ENCODE measurements at regions not wholly inside any gene's neighbourhood (a gene's known extent, or its start where the extent isn't known, plus 50 kb on each side); places are given as distances from the start of the nearest gene placed in this dataset.

DNA sequence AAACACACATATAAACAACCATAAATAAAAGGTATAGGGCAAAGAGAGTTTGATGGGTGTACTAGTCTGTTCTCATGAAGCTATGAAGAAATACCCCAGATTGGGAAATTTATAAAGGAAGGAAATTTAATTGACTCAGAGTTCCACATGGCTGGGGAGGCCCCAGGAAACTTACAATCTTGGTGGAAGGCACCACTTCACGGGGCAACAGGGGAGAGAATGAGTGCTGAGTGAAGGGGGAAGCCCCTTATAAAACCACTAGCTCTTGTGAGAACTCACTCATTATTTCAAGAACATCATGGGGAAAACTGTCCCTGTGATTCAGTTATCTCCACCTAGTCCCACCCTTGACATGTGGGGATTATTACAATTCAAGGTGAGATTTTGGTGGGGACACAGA is 385.9 kb upstream of the ANO5 start:
- ATAC-seq (no peak), DNase-seq (ENCODE audit: low spot score) (no peak)
- intact Hi-C loops (cut with DNase I): no loop called here

DNA sequence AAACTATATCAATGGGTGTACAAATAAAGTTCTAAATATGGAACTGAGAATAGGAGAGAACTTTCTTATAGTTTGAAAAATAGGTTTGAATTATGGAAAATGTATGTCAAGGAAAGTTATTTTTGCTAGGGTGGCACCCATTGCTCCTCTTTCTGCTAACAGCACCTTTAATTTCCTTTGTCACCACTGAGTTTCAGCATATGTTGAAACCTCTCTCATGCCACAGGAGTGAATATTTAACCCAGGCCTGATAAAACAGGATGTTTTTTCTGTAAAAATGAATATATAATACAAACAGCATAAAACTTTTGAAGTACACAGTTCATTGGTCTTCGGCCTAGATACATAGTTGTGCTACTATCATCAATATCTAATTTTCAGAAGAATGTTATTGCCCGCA is 385.5 kb upstream of the ANO5 start:
- DNase-seq (ENCODE audit: low spot score): no peak
- intact Hi-C loops (cut with DNase I): no loop called here
- ATAC-seq: no peak

DNA sequence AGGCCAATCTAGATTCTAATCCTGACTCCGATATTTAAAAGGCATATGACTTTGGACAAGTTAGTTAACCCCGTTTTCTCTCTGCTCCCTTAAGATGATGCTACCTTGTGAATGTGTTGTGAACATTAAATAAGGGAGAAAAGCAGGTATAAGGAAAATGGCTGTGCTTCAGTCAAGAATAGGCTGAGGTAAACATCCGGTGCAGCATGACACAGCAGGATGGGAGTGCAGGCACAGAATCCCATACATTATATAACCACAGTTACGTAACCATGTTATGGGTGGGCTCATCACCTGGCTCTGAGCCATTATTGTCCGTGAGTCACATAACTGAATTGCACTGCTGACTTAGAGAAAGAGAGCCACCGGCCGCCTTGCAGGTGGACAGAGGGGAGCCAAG is 382.2 kb upstream of the ANO5 start:
- intact Hi-C loops (cut with DNase I): no loop called here
- ATAC-seq: no peak

DNA sequence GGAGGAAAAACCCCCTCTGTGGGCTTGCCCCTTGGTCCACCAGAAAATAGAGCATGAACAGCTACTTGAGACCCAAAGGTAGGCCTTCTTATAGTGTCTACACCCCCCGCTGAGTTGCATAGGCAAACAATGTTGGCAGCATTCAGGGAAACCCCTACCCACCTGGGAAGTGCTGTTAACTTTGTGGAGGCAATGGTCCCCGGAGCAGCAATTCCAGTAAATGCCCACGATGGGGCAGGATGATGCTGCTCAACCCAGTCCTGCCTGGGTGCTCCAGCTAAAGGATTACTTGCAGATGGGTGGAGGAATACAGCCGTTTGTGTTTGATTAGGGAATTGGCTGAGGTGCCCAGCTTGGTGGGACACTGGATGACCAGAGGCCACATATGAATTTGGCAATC is 381.3 kb upstream of the ANO5 start:
- no peak for DNase-seq (ENCODE audit: low spot score)
- intact Hi-C loops (cut with DNase I): no loop called here

More for the DNA sequence above, 382.2 kb upstream of the ANO5 start:
- DNase-seq (ENCODE audit: low spot score): no peak

DNA sequence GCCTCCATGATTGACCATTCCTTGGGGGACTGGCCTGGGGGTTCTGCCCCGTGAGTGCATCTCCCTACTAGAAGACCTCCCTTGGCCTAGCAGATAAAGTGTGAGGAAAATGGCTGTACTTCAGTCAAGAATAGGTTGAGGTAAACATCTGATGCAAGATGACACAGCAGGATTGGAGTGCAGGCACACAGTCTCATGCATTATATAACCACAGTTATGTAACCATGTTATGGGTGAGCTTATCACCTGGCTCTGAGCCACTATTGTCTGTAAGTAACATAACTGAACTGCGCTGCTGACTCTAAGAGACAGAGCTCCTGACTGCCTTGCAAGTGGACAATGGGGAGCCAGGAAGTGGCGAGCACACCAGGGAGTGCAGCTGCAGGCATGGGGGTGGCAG is 378.7 kb upstream of the ANO5 start:
- ATAC-seq (no peak), DNase-seq (ENCODE audit: low spot score) (no peak)
- intact Hi-C loops (cut with DNase I): no loop called here

More for the DNA sequence above, 381.3 kb upstream of the ANO5 start:
- no peak for ATAC-seq

DNA sequence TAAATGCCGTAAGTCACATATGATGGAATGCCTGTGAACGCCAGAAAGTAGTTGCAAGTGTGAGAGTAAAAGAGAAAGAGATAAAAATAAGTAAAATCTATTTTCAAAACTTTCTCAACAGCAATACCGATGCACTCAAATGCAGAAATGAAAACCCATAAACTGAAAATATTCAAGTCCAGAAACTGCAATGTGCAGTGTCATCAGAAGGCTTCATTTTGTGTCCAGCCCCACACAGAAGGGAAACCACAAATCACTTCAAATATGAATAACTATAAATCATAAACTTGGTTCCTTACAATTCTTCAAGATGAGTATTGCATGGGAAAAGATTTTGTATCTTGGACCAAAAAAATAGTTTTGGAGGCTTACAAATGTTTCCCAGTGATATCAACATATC is 375.2 kb upstream of the ANO5 start:
- ATAC-seq (no peak), DNase-seq (ENCODE audit: low spot score) (no peak)
- intact Hi-C loops (cut with DNase I): no loop called here

DNA sequence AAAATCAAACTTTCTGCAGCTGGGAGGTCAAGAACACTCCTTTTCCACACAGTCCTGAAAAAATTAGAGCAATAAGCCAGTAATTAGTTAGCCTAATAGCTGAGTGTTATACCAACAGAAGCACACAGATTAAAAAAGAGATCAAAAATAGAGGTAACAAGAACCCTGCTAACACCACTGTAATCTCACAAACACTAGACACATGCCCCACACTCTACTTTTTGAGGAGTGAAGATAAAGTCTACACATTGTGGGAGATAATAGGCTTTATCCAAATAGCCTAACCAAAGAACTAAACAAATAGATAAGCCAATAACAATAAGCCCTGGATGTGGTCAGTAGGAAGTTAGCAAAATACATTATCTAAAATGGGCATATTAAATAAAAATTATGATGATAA is 372.7 kb upstream of the ANO5 start:
- intact Hi-C loops (cut with DNase I): no loop called here
- ATAC-seq (no peak), DNase-seq (ENCODE audit: low spot score) (no peak)

DNA sequence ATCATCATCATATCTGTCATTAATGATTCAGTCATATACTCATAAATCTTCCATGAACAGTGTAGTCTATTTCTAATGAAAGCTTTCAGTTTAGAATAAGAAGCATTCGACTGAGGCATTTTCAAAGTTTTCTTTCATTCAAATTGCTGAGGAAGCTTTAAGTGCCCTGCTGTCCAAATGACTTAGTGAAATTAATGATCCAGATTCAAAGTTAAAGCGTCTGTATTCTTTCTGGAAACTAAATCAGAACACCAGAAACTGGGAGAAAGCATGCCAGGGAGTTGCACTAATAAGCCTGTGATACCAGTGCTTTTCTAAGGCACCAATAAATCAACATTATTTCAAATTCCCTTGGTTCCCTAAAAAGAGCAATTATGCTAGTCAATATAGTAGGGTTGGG is 367.8 kb upstream of the ANO5 start:
- ATAC-seq (no peak), DNase-seq (ENCODE audit: low spot score) (no peak)
- intact Hi-C loops (cut with DNase I): no loop called here

DNA sequence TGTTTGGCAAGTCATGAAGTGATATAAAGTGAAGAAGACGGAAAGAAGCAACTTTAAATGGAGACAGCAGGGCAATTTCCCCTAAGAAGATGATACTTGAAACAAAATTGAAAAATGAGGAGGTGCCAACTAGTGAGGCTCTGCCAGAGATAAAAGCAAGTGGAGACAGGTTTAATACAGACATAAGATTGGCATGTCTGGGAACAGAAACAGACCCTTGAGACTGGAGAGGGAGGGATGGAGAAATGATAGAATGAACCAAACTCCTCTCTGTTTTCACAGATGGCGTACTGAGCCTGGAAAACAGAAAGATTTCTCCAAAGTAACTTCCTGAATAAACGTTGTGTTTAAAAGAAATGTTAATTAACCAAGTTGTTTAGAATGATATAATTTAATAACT is 354.5 kb upstream of the ANO5 start:
- intact Hi-C loops (cut with DNase I): no loop called here
- no peak for ATAC-seq
- DNase-seq (ENCODE audit: low spot score): no peak

DNA sequence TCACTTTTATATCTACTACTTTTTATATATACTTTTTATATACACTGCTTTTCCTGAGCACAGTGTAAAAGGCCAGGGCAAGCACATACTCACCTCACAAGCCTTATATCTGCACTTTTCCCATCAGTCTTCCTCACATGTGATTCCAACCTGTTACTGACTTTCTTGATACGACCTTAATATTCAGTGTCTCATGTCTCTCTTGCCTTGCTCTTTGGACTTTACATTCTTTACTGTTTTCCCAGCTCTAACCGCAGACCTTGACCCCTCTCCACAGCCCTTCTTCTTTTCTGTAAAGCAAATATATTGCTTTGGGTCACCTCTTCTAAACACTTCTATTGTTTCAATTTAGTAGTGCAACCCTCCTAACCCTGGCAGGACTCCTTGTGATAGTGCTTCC is 353.1 kb upstream of the ANO5 start:
- no peak for DNase-seq (ENCODE audit: low spot score)
- ATAC-seq: no peak
- intact Hi-C loops (cut with DNase I): no loop called here

DNA sequence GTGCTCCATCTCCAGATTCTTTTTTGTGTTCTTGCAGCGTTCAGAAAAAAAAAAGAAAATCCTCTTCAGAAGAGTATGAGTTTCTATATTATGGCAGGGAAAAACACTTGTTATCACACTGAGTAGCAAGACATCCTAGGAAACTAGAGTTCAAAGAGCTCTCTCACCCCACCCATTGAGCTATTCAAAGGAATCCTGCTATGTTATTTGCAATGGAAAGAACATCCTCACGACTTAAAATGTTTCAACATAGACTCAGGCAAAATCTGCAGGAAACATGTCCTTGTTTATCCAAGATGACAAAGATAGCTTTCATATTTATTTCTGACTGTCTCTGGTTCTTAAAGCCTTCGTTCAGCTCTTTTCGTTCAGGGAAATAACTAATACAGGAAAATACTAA is 331.6 kb upstream of the ANO5 start:
- no peak for ATAC-seq
- DNase-seq (ENCODE audit: low spot score): no peak
- intact Hi-C loops (cut with DNase I): no loop called here

DNA sequence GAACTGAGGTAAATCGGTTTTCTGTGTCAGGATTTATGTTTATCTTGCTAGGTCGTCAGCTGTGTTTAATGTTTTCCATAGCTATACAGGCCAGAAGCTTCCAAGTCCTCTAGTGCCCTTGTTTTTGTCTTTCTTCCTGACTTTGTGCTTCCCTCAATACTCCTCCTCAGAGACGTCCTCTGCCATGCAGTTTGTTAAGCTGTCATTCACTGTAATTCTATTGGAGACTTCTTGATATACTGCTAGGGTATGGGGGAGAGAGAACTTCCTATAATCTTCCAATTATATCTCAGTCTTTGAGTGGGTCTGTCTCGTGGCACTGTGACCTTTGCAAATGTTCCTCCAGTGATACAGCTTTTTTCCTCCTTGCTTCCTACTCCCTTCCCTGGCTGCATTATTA is 327.3 kb upstream of the ANO5 start:
- ATAC-seq: no peak
- no peak for DNase-seq (ENCODE audit: low spot score)
- intact Hi-C loops (cut with DNase I): no loop called here

DNA sequence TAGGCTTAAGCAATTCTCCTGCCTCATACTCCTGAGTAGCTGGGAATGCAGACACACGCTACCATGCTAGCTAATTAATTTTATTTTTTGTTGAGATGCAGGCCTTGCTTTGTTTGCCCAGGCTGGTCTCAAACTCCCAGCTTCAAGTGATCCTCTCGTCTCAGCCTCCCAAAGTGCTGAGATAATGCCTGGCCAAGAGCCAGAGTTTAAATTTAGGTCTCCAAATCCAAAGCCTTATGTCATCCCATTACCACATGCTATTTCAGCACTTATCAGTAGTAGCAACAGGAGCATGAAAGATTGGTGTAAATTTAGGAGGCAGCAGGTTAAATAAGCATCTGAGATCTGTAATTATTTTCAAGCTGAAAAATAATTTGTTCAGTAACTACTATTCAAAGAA is 326.1 kb upstream of the ANO5 start:
- intact Hi-C loops (cut with DNase I): no loop called here
- ATAC-seq: no peak
- no peak for DNase-seq (ENCODE audit: low spot score)

DNA sequence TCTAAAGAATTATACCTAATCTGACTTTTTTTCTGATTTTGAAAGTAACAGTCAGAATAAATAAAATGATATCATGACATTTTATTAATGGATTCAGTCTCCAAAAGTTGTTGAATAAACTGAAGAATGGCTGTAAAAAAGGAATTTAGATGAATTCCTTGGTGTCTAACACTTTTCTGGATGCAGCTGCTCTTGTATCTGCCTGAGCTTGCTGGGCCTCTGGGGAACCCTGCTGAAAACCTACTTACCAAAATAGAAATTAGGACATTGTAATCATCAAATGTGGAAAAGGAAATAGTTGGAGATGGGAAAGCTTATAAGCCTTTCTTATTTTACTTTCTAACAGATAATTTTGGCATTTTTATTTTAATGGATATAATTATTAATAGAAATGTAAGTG is 315.7 kb upstream of the ANO5 start:
- intact Hi-C loops (cut with DNase I): no loop called here
- DNase-seq (ENCODE audit: low spot score): no peak
- no peak for ATAC-seq

DNA sequence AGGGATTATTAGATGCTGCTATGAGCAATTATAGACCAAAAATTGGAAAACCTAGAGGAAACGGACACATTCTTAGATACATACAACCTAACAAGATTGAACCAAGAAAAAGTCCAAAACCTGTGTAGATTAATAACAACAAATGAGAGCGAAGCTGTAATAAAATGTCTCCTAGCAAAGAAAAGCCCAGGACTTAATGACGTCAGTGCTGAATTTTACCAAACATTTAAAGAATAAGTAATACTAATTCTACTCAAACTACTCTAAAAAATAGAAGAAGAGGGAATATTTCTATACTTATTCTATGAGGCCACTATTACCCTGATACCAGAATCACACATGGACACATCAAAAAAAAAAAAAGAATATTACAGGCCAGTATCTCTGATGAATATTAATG is 309.5 kb upstream of the ANO5 start:
- intact Hi-C loops (cut with DNase I): no loop called here
- ATAC-seq (no peak), DNase-seq (ENCODE audit: low spot score) (no peak)

DNA sequence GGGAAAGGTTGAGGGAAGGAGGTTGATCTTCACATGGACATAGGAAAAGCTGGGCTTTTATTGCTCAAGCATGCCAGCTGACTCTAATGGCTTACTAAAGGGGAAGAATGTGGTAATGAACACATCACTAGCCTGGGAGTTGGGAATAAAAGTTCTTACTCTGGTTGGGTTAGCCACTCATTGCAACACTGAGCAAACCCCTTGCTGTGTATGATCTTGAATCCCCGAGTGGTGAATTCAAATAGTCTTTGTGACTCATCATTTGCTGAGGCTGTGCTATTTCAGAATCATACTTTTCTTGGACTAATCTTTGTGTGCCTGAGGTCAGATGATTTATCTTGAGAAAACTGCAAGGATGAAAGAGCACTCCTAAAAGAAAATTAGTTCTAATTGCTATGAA is 304.1 kb upstream of the ANO5 start:
- DNase-seq (ENCODE audit: low spot score): no peak
- intact Hi-C loops (cut with DNase I): no loop called here
- peak; percentile 97 for ATAC-seq

DNA sequence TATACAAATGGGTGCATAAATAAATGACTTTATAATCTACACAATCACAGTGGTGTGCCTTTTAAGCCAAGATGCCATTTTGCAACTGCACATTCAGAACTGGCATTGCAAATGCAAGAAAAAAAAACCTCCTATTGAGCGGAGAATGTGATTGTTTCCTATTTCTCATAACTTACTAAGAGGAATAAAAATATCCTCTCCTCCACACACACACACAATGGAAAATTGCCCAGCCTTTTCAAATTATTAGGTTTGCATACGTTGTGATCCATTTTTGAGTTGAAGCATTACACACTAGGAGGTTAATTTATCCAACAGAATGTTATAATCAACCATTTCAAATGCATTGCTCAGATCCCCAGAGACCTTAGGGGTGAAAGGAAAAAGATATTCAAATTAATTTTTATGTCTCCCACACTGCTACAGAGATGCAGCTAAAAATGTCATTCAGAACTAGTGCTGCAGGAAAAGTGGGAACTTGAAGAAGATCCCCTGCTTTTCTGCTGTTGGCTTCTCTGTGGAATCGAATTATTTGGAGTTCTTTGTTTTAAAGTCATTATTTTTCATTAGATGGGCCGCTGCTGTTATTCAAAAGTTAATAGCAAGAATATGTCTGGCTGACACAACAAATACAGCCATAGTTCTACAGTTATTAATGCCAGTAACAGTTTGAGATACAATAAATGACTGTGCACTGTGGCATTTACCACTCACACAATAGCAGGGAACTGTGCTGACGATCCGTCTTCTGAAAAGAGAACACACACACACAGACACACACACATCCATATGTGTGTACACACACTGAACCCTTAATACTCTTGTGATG is 299.9 kb upstream of the ANO5 start:
- intact Hi-C loops (cut with DNase I): no loop called here
- ATAC-seq (no peak), DNase-seq (ENCODE audit: low spot score) (no peak)

DNA sequence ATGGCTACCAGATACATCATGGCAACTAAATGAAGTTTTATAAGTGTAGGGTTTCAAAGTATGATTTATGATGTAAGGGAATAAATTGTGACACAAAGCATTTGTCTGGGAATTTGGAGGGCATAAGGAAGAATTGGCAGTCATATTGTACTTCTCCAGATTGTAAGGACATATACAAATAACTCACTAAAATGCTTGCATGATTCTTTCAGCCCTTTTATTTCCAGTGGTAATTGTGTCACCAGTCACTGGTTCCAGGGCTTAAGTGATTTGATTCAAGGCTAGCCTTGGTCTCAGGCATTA is 299.4 kb upstream of the ANO5 start:
- no peak for DNase-seq (ENCODE audit: low spot score)
- intact Hi-C loops (cut with DNase I): no loop called here
- no peak for ATAC-seq

DNA sequence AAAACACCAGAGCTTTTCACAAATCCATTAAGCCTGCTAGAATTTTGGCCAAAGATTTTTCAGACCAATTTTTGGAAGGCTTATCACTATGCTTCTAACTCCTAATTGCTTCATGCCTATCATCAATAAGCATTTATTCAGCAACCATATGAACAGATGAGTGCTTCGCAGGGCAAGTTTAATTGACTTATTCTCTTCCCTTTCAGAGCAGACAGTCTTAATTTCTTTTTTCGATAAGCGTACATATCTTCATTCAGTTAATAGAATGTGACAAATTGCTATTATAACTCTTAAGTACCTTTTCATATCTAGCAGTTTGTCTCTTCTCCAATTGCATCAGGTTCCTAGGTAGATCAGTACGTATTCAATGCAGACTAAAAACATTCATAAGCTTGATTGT is 298.4 kb upstream of the ANO5 start:
- ATAC-seq (no peak), DNase-seq (ENCODE audit: low spot score) (no peak)
- intact Hi-C loops (cut with DNase I): no loop called here

DNA sequence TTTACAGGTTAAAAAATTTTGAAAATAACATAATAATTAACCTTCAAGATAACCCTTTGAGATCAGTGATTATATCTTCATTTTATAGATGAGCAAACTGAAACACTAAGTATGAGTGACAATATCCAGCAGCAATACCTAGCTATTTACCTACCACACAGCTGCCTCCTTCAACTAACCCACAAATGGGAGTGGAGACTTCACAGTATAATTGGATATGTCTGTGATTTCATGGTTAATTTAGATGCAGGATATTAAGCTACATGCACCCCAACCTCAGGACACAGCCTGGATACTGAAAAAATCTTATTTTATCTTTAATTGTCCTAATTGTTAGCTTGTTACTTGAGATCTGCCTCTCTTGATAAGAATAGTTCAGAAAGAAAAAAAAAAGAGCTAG is 297.2 kb upstream of the ANO5 start:
- ATAC-seq (no peak), DNase-seq (ENCODE audit: low spot score) (no peak)
- intact Hi-C loops (cut with DNase I): no loop called here

DNA sequence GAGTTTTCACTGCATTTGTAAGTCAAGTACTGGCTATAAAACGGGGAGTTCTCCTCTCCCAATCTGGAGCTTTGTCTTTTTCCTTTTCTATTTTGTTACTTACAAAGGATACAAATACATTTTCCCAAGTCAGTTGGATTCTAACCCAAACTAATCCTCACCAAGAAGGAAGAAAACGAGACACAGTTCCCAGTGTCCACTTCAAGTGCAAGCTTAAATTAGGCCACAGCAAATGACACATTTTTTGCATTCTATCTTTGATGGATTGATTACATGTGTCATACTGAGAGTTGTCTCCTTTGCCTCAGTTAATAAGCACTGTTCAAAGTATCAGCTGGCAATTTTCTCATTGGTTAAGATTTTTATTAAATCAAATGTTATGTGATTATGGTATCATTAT is 296.7 kb upstream of the ANO5 start:
- DNase-seq (ENCODE audit: low spot score): no peak
- intact Hi-C loops (cut with DNase I): no loop called here
- ATAC-seq: no peak
